ENCODE measurements at regions not wholly inside any gene's neighbourhood (a gene's known extent, or its start where the extent isn't known, plus 50 kb on each side); places are given as distances from the start of the nearest gene placed in this dataset.

DNA sequence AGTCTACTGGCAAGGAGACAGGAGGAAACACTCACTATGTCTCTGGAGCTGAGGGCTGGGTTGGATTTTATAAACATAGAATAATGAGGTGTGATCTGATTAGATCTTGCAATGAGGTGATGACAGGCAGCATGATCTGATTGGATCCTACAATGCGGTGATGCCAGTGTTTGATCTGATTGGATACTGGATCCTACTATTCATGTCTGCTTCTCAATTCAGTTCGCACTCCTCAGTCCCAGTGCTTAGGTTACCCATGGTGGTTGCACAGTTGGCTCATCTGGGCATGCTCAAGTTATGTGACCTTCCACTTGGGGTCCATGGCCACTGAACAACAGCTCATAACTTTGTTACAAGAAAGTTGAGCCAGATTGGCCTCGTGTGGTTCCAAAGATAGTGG is 469.5 kb downstream of the TSHZ3 start:
- Histone ChIP-seq H3K27ac (no peak overlapping the region), H3K27me3 (no peaks in the 10 kb centered on the region), H3K9me3 (ENCODE audit: low read depth) (no peaks in the 10 kb centered on the region), H3K9me2 (replicated peaks; ENCODE audit: insufficient read depth) (no peaks in the 10 kb centered on the region), H3K36me3 (replicated peaks; ENCODE audit: insufficient read depth, low read depth) (no peaks in the 10 kb centered on the region), H3K4me2 (no peak overlapping the region), H3K79me2 (no peaks in the 10 kb centered on the region), H3K4me3 (no peak overlapping the region), H2AFZ (no peak overlapping the region), H3K4me1 (ENCODE audit: insufficient read depth) (no peaks in the 10 kb centered on the region), H4K20me1 (ENCODE audit: insufficient read depth, poor library complexity, severe bottlenecking) (no peaks in the 10 kb centered on the region)
- DNase-seq (ENCODE audit: low spot score) = no peak
- TF ChIP-seq EZH2phosphoT487 (IDR thresholded peaks at IDR 0.05; ENCODE audit: low read depth, severe bottlenecking, unreplicated experiment) (no peak), EZH2 (IDR thresholded peaks at IDR 0.05; ENCODE audit: borderline replicate concordance) (no peak)
- TF ChIP-seq, protein P1, sequence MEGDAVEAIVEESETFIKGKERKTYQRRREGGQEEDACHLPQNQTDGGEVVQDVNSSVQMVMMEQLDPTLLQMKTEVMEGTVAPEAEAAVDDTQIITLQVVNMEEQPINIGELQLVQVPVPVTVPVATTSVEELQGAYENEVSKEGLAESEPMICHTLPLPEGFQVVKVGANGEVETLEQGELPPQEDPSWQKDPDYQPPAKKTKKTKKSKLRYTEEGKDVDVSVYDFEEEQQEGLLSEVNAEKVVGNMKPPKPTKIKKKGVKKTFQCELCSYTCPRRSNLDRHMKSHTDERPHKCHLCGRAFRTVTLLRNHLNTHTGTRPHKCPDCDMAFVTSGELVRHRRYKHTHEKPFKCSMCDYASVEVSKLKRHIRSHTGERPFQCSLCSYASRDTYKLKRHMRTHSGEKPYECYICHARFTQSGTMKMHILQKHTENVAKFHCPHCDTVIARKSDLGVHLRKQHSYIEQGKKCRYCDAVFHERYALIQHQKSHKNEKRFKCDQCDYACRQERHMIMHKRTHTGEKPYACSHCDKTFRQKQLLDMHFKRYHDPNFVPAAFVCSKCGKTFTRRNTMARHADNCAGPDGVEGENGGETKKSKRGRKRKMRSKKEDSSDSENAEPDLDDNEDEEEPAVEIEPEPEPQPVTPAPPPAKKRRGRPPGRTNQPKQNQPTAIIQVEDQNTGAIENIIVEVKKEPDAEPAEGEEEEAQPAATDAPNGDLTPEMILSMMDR (IDR thresholded peaks at IDR 0.05; ENCODE audit: poor library complexity) = no peak
- 66% methylated on average over 3 of the region's 3 CpGs for WGBS (ENCODE audit: low lambda C conversion rate, missing lambda C conversion rate)

DNA sequence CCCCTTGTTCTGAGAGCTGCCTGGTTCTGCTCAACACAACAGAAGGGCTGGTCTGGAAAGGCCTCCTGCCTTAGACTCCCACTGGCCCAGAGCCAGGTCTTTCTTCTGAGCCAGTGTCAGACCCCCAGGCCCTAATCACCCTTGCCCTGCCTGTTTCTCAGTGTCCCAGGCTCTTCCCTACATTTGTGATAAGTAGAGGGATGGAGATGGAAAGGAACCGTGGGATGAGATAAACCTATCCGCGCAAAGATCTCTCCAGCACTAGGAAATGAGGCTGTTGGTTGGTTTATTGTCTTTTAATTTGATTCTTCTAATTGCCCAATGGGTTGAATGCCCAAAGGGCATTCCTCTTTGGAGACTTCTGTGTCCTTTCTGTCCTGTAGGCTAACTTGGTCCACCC is 470.0 kb downstream of the TSHZ3 start:
- Histone ChIP-seq H3K9me3 (ENCODE audit: low read depth) (no peaks in the 10 kb centered on the region), H4K20me1 (ENCODE audit: insufficient read depth, poor library complexity, severe bottlenecking) (no peaks in the 10 kb centered on the region), H3K36me3 (replicated peaks; ENCODE audit: insufficient read depth, low read depth) (no peaks in the 10 kb centered on the region), H3K4me3 (no peak overlapping the region), H3K4me1 (ENCODE audit: insufficient read depth) (no peaks in the 10 kb centered on the region), H3K27ac (no peak overlapping the region), H3K27me3 (no peaks in the 10 kb centered on the region), H2AFZ (no peak overlapping the region), H3K9me2 (replicated peaks; ENCODE audit: insufficient read depth) (no peaks in the 10 kb centered on the region), H3K79me2 (no peaks in the 10 kb centered on the region), H3K4me2 (no peak overlapping the region)
- 85% methylated on average over 3 of the region's 3 CpGs for WGBS (ENCODE audit: low lambda C conversion rate, missing lambda C conversion rate)
- DNase-seq (ENCODE audit: low spot score) = no peak
- TF ChIP-seq EZH2 (IDR thresholded peaks at IDR 0.05; ENCODE audit: borderline replicate concordance) = no peak
- TF ChIP-seq, protein P1 (IDR thresholded peaks at IDR 0.05; ENCODE audit: poor library complexity) = no peak
- no peak for TF ChIP-seq EZH2phosphoT487 (IDR thresholded peaks at IDR 0.05; ENCODE audit: low read depth, severe bottlenecking, unreplicated experiment)

DNA sequence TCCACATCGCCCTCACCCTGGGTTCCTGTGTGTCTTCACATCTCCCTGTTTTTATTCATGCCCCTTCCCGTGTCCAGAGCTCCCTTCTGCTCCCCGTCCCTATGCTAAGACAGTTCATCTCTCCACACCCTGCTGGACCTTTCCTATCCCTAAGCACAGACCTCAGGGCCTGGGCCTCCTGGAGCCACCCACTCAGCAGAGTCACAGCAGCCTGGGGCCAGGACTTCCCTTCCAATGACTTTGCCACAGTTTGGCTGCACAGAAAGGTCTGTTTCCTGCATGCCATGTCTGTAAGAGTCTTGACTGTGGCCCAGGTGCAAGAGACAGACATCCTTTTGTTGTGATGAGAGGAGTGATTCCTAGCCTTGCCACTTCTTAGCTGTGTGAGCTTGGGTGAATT is 470.7 kb downstream of the TSHZ3 start:
- Histone ChIP-seq H4K20me1 (ENCODE audit: insufficient read depth, poor library complexity, severe bottlenecking) (no peaks in the 10 kb centered on the region), H3K27me3 (no peaks in the 10 kb centered on the region), H3K4me1 (ENCODE audit: insufficient read depth) (no peaks in the 10 kb centered on the region), H3K36me3 (replicated peaks; ENCODE audit: insufficient read depth, low read depth) (no peaks in the 10 kb centered on the region), H3K27ac (no peak overlapping the region), H2AFZ (no peak overlapping the region), H3K79me2 (no peaks in the 10 kb centered on the region), H3K9me3 (ENCODE audit: low read depth) (no peaks in the 10 kb centered on the region), H3K9me2 (replicated peaks; ENCODE audit: insufficient read depth) (no peaks in the 10 kb centered on the region), H3K4me3 (no peak overlapping the region), H3K4me2 (no peak overlapping the region)
- DNase-seq (ENCODE audit: low spot score) = no peak
- 43% methylated on average over 3 of the region's 3 CpGs for WGBS (ENCODE audit: low lambda C conversion rate, missing lambda C conversion rate)
- TF ChIP-seq, protein P1 (IDR thresholded peaks at IDR 0.05; ENCODE audit: poor library complexity) = no peak
- TF ChIP-seq EZH2 (IDR thresholded peaks at IDR 0.05; ENCODE audit: borderline replicate concordance) = no peak
- no peak for TF ChIP-seq EZH2phosphoT487 (IDR thresholded peaks at IDR 0.05; ENCODE audit: low read depth, severe bottlenecking, unreplicated experiment)

DNA sequence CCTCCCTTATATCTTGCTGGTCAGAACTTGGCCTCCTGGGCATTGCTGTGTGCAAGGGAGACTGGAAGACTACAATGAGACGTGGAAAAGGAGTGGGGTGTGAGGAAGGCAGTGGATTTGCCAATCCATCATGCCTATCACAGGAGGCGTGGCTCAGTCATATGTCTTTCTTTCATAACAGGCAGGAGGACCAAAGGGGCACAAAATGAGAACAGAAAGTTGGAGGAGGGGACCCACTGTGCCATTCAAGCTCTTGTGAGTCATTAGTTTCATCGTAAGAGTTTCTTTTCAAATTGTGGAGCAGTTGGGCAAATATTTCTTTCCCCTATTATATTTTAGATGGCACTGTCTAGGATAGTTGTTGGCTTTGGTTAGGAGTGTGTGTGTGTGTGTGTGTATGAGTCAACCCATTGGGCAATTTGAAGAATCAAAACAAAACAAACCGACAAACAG is 471.5 kb downstream of the TSHZ3 start:
- Histone ChIP-seq H3K27me3 (no peaks in the 10 kb centered on the region), H3K9me3 (ENCODE audit: low read depth) (no peaks in the 10 kb centered on the region), H3K9me2 (replicated peaks; ENCODE audit: insufficient read depth) (no peaks in the 10 kb centered on the region), H3K4me1 (ENCODE audit: insufficient read depth) (no peaks in the 10 kb centered on the region), H3K4me2 (no peak overlapping the region), H3K4me3 (no peak overlapping the region), H4K20me1 (ENCODE audit: insufficient read depth, poor library complexity, severe bottlenecking) (no peaks in the 10 kb centered on the region), H3K36me3 (replicated peaks; ENCODE audit: insufficient read depth, low read depth) (no peaks in the 10 kb centered on the region), H3K27ac (no peak overlapping the region), H2AFZ (no peak overlapping the region), H3K79me2 (no peaks in the 10 kb centered on the region)
- no peak for DNase-seq (ENCODE audit: low spot score)
- 86% methylated on average over 4 of the region's 4 CpGs for WGBS (ENCODE audit: low lambda C conversion rate, missing lambda C conversion rate)
- TF ChIP-seq, protein P1 (IDR thresholded peaks at IDR 0.05; ENCODE audit: poor library complexity) = no peak
- TF ChIP-seq EZH2 (IDR thresholded peaks at IDR 0.05; ENCODE audit: borderline replicate concordance) (no peak), EZH2phosphoT487 (IDR thresholded peaks at IDR 0.05; ENCODE audit: low read depth, severe bottlenecking, unreplicated experiment) (no peak)

Data from hepatocyte (in vitro differentiated cells).